ENCODE measurements at regions not wholly inside any gene's neighbourhood (a gene's known extent, or its start where the extent isn't known, plus 50 kb on each side); places are given as distances from the start of the nearest gene placed in this dataset.

GRCh38 chr9:78557540-78557939, 260.6 kb downstream of the PSAT1 start:
- Histone ChIP-seq H3K9me3 (ENCODE audit: insufficient read depth in 2 of 2, low read depth in 1 of 2, low read length in 1 of 2) (no peaks in the 10 kb centered on the region), H2BK12ac (ENCODE audit: low read depth, low read length) (no peak overlapping the region), H4K5ac (ENCODE audit: insufficient read length, low read depth, low read length) (no peak overlapping the region), H3K27me3 (replicated peaks in 1 of 4; ENCODE audit: control insufficient read depth in 3 of 4, extremely low read depth in 1 of 4, insufficient read depth in 3 of 4, low read length in 3 of 4) (no peaks in the 10 kb centered on the region), H3K23ac (ENCODE audit: insufficient read length) (no peak overlapping the region), H4K91ac (replicated peaks; ENCODE audit: insufficient read length, low read length) (no peak overlapping the region), H3K4me1 (replicated peaks in 1 of 4; ENCODE audit: control insufficient read depth in 3 of 4, insufficient read depth in 4 of 4, low read length in 3 of 4) (peaks cover 0 to 4% (median 0%) of the 10 kb centered on the region in 4 experiments; a peak in 1 of 7 replicates), H3K4ac (replicated peaks; ENCODE audit: insufficient read length, low read depth, low read length) (no peak overlapping the region), H2BK5ac (ENCODE audit: low read depth, low read length) (no peak overlapping the region), H4K20me1 (replicated peaks in 1 of 2; ENCODE audit: control insufficient read depth in 1 of 2, insufficient read depth in 2 of 2, low read length in 2 of 2) (no peaks in the 10 kb centered on the region), H2BK15ac (ENCODE audit: low read length) (no peak overlapping the region), H3K36me3 (ENCODE audit: control insufficient read depth in 2 of 4, insufficient read depth in 4 of 4, low read length in 3 of 4) (no peaks in the 10 kb centered on the region), H2BK20ac (ENCODE audit: low read length) (no peak overlapping the region), H4K8ac (ENCODE audit: extremely low read depth, insufficient read depth, low read length) (no peak overlapping the region), H3K23me2 (ENCODE audit: low read depth, low read length) (no peaks in the 10 kb centered on the region; the same call in 1 of the 2 replicates), H3K9ac (replicated peaks in 1 of 4; ENCODE audit: extremely low read depth in 1 of 4, low read depth in 3 of 4, low read length in 3 of 4) (no peak overlapping the region), H3K14ac (ENCODE audit: insufficient read length) (no peak overlapping the region), H3K27ac (ENCODE audit: low read depth, low read length) (no peak overlapping the region), H3K18ac (ENCODE audit: extremely low read depth, low read length) (no peak overlapping the region), H2AK5ac (ENCODE audit: low read depth, low read length) (no peak overlapping the region), H3K4me2 (ENCODE audit: insufficient read depth in 1 of 2, low read depth in 2 of 2, low read length in 2 of 2) (no peak overlapping the region), H2BK120ac (replicated peaks; ENCODE audit: low read depth, low read length) (no peak overlapping the region), H3K79me1 (ENCODE audit: low read depth, low read length) (no peaks in the 10 kb centered on the region; the same call in 1 of the 2 replicates), H3K79me2 (ENCODE audit: control insufficient read depth in 1 of 2, insufficient read depth in 2 of 2, low read length in 2 of 2) (no peaks in the 10 kb centered on the region), H3K56ac (replicated peaks; ENCODE audit: insufficient read length, low read depth, low read length) (no peak overlapping the region), H3K4me3 (ENCODE audit: extremely low read depth in 1 of 4, insufficient read depth in 2 of 4, low read depth in 3 of 4, low read length in 4 of 4) (no peak overlapping the region), H2AFZ (ENCODE audit: low read length) (no peak overlapping the region)
- CTCF ChIA-PET (ENCODE audit: partially characterized antibody), result no interaction called here
- no peak for DNase-seq (ENCODE audit: low read depth in 1 of 2, low spot score in 2 of 2)
- no peak for FAIRE-seq
- POLR2A ChIA-PET (ENCODE audit: partially characterized antibody), result no interaction called here
- WGBS, 2 experiments (ENCODE audit: extremely low coverage in 1 of 2, insufficient coverage in 1 of 2, insufficient read length in 1 of 2, insufficient replicate concordance in 2 of 2, low coverage in 1 of 2, low lambda C conversion rate in 2 of 2, missing lambda C conversion rate in 1 of 2), result 86% methylated on average over 5 of the region's 5 CpGs; no CpG with 5 or more reads in 1 of the 2 experiments
- no peak for TF ChIP-seq POLR2A (IDR thresholded peaks at IDR 0.05; ENCODE audit: control extremely low read depth in 1 of 2, low read depth in 2 of 2, low read length in 2 of 2)
- TF ChIP-seq KDM4A (IDR thresholded peaks at IDR 0.05; ENCODE audit: low read depth, low read length, severe bottlenecking), result no peak
- no peak for TF ChIP-seq GTF2F1 (IDR thresholded peaks at IDR 0.05; ENCODE audit: borderline replicate concordance, low read depth, low read length)
- no peak for TF ChIP-seq TBP (IDR thresholded peaks at IDR 0.05; ENCODE audit: low read depth, low read length)
